ENCODE measurements at regions not wholly inside any gene's neighbourhood (a gene's known extent, or its start where the extent isn't known, plus 50 kb on each side); places are given as distances from the start of the nearest gene placed in this dataset.

GRCh38 chr2:2933426-2933825 is 444.2 kb downstream of the EIPR1 start:
- TF ChIP-seq NFYB (IDR thresholded peaks at IDR 0.05; ENCODE audit: extremely low read depth, insufficient read length) (no peak), ZSCAN32 (CRISPR knock-in tag; IDR thresholded peaks at IDR 0.05) (no peak), JUN (IDR thresholded peaks at IDR 0.05; ENCODE audit: borderline replicate concordance, low read depth, low read length) (no peak), JUN (CRISPR knock-in tag; IDR thresholded peaks at IDR 0.05; ENCODE audit: borderline replicate concordance) (no peak), EGR1 (conservative IDR thresholded peaks at IDR 0.05) (no peak), MTA2 (IDR thresholded peaks at IDR 0.05; ENCODE audit: low read depth) (no peak), BRCA1 (IDR thresholded peaks at IDR 0.05) (no peak), BRCA1 (CRISPR knock-in tag; IDR thresholded peaks at IDR 0.05) (no peak), SMARCC2 (IDR thresholded peaks at IDR 0.05; ENCODE audit: low read depth) (no peak), POLR2AphosphoS5 (IDR thresholded peaks at IDR 0.05; ENCODE audit: control insufficient read depth, insufficient read depth, low read depth, low read length) (no peak), RFX5 (IDR thresholded peaks at IDR 0.05; ENCODE audit: low read depth, low read length) (no peak)
- TF ChIP-seq, protein P1, sequence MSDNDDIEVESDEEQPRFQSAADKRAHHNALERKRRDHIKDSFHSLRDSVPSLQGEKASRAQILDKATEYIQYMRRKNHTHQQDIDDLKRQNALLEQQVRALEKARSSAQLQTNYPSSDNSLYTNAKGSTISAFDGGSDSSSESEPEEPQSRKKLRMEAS (CRISPR knock-in tag; IDR thresholded peaks at IDR 0.05) = no peak
- TF ChIP-seq, protein P2, sequence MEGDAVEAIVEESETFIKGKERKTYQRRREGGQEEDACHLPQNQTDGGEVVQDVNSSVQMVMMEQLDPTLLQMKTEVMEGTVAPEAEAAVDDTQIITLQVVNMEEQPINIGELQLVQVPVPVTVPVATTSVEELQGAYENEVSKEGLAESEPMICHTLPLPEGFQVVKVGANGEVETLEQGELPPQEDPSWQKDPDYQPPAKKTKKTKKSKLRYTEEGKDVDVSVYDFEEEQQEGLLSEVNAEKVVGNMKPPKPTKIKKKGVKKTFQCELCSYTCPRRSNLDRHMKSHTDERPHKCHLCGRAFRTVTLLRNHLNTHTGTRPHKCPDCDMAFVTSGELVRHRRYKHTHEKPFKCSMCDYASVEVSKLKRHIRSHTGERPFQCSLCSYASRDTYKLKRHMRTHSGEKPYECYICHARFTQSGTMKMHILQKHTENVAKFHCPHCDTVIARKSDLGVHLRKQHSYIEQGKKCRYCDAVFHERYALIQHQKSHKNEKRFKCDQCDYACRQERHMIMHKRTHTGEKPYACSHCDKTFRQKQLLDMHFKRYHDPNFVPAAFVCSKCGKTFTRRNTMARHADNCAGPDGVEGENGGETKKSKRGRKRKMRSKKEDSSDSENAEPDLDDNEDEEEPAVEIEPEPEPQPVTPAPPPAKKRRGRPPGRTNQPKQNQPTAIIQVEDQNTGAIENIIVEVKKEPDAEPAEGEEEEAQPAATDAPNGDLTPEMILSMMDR (IDR thresholded peaks at IDR 0.05 in 2 of 3, conservative IDR thresholded peaks at IDR 0.05 in 1 of 3; ENCODE audit: insufficient read depth in 2 of 3, low read depth in 1 of 3, low read length in 3 of 3) = no peak
- TF ChIP-seq, protein P3, sequence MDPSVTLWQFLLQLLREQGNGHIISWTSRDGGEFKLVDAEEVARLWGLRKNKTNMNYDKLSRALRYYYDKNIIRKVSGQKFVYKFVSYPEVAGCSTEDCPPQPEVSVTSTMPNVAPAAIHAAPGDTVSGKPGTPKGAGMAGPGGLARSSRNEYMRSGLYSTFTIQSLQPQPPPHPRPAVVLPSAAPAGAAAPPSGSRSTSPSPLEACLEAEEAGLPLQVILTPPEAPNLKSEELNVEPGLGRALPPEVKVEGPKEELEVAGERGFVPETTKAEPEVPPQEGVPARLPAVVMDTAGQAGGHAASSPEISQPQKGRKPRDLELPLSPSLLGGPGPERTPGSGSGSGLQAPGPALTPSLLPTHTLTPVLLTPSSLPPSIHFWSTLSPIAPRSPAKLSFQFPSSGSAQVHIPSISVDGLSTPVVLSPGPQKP (CRISPR knock-in tag; IDR thresholded peaks at IDR 0.05) = no peak

Measured in K562 (cell line).